ENCODE measurements at regions not wholly inside any gene's neighbourhood (a gene's known extent, or its start where the extent isn't known, plus 50 kb on each side); places are given as distances from the start of the nearest gene placed in this dataset.

DNA sequence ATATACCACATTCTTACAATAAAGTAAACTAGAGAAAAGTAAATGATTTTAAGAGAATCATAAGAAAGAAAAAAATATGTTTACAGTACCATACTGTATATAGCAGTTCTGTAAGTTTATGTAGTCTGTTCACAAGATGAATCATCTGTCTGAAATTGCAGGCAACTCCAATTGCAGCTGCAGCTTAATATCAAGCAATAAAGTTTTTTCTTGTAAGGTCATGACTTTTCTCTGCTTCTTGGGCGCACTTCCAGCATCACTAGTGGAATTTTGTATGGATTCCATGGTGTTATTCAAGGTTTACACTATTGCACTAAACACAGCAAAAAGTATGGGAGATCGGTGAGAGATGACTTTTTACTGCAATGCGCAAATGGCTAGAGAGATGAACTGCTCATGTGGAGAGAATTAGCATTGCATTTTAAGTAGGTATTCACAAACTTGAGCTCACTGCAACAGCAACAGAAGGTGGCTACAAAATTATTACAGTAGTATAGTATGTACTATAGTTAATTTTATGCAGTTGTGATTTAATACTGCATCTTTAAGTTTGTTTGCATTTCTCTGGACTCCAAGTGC lies 445.4 kb upstream of the OR4E1 start:
- Histone ChIP-seq H3K4me1 (ENCODE audit: control insufficient read depth, extremely low read depth, insufficient read depth, low read length) (peaks cover 19% of the 10 kb centered on the region), H3K79me2 (ENCODE audit: control insufficient read depth, insufficient read depth, low read length) (no peaks in the 10 kb centered on the region), H3K9me3 (ENCODE audit: control insufficient read depth, low read depth, low read length) (no peaks in the 10 kb centered on the region), H3K4me2 (ENCODE audit: control insufficient read depth, extremely low read depth, insufficient read depth, low read depth, low read length) (no peak overlapping the region), H3K9me1 (ENCODE audit: control insufficient read depth, extremely low read depth, insufficient read depth, low read length) (no peaks in the 10 kb centered on the region), H3K27me3 (ENCODE audit: control insufficient read depth, extremely low read depth, insufficient read depth, low read length) (no peaks in the 10 kb centered on the region), H3K4me3 (ENCODE audit: control insufficient read depth in 2 of 3, extremely low read depth in 1 of 3, insufficient read depth in 2 of 3, low read depth in 1 of 3, low read length in 3 of 3) (no peak overlapping the region), H4K20me1 (ENCODE audit: control insufficient read depth, extremely low read depth, insufficient read depth, low read length) (no peaks in the 10 kb centered on the region), H2AFZ (ENCODE audit: control insufficient read depth, low read length) (no peak overlapping the region), H3K9ac (ENCODE audit: control insufficient read depth, extremely low read depth, insufficient read depth, low read length) (no peak overlapping the region), H3K36me3 (ENCODE audit: control insufficient read depth in 2 of 2, extremely low read depth in 1 of 2, insufficient read depth in 2 of 2, low read length in 2 of 2) (no peaks in the 10 kb centered on the region), H3K27ac (ENCODE audit: control insufficient read depth, insufficient read depth, low read length) (no peak overlapping the region)
- DNase-seq (ENCODE audit: low read depth, low spot score): no peak
- TF ChIP-seq, protein P1, sequence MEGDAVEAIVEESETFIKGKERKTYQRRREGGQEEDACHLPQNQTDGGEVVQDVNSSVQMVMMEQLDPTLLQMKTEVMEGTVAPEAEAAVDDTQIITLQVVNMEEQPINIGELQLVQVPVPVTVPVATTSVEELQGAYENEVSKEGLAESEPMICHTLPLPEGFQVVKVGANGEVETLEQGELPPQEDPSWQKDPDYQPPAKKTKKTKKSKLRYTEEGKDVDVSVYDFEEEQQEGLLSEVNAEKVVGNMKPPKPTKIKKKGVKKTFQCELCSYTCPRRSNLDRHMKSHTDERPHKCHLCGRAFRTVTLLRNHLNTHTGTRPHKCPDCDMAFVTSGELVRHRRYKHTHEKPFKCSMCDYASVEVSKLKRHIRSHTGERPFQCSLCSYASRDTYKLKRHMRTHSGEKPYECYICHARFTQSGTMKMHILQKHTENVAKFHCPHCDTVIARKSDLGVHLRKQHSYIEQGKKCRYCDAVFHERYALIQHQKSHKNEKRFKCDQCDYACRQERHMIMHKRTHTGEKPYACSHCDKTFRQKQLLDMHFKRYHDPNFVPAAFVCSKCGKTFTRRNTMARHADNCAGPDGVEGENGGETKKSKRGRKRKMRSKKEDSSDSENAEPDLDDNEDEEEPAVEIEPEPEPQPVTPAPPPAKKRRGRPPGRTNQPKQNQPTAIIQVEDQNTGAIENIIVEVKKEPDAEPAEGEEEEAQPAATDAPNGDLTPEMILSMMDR (optimal IDR thresholded peaks at IDR 0.05 in 1 of 3, IDR thresholded peaks at IDR 0.05 in 1 of 3, conservative IDR thresholded peaks at IDR 0.05 in 1 of 3; ENCODE audit: extremely low read depth in 1 of 3, insufficient read depth in 2 of 3, low read length in 3 of 3): no peak
- TF ChIP-seq EZH2 (IDR thresholded peaks at IDR 0.05; ENCODE audit: low read length): no peak
- dilution Hi-C loops (cut with MboI; ENCODE audit: extremely low pct_ligation_motif_present, low sequenced_read_pairs): no loop called here
- FAIRE-seq: no peak

DNA sequence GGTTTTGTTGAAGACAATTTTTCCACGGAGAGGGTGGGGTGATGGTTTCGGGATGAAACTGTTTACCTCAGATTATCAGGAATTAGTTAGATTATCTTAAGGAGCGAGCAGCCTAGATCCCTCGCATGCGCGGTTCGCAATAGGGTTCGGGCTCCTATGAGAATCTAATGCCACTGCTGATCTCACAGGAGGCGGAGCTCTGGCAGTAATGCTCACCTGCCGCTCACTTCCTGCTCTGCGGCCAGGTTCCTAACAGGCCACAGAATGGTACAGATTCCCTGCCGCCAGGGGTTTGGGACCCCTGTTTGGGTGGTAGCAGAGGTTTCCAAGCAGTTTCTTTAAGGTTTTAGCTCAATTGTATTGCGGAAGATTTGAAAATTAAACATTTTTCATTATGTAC lies 439.8 kb upstream of the OR4E1 start:
- H3K79me2 ChIP-seq (ENCODE audit: control insufficient read depth, insufficient read depth, low read length): no peaks in the 10 kb centered on the region
- no peak overlapping the region for H3K4me3 ChIP-seq (ENCODE audit: control insufficient read depth in 2 of 3, extremely low read depth in 1 of 3, insufficient read depth in 2 of 3, low read depth in 1 of 3, low read length in 3 of 3)
- no peaks in the 10 kb centered on the region for H4K20me1 ChIP-seq (ENCODE audit: control insufficient read depth, extremely low read depth, insufficient read depth, low read length)
- no peaks in the 10 kb centered on the region for H3K27me3 ChIP-seq (ENCODE audit: control insufficient read depth, extremely low read depth, insufficient read depth, low read length)
- no peak overlapping the region for H2AFZ ChIP-seq (ENCODE audit: control insufficient read depth, low read length)
- no peak overlapping the region for H3K4me2 ChIP-seq (ENCODE audit: control insufficient read depth, extremely low read depth, insufficient read depth, low read depth, low read length)
- no peaks in the 10 kb centered on the region for H3K9me3 ChIP-seq (ENCODE audit: control insufficient read depth, low read depth, low read length)
- H3K9me1 ChIP-seq (ENCODE audit: control insufficient read depth, extremely low read depth, insufficient read depth, low read length): no peaks in the 10 kb centered on the region
- no peaks in the 10 kb centered on the region for H3K4me1 ChIP-seq (ENCODE audit: control insufficient read depth, extremely low read depth, insufficient read depth, low read length)
- no peak for DNase-seq (ENCODE audit: low read depth, low spot score)
- H3K36me3 ChIP-seq (ENCODE audit: control insufficient read depth in 2 of 2, extremely low read depth in 1 of 2, insufficient read depth in 2 of 2, low read length in 2 of 2): no peaks in the 10 kb centered on the region
- TF ChIP-seq, protein P1 (optimal IDR thresholded peaks at IDR 0.05 in 1 of 3, IDR thresholded peaks at IDR 0.05 in 1 of 3, conservative IDR thresholded peaks at IDR 0.05 in 1 of 3; ENCODE audit: extremely low read depth in 1 of 3, insufficient read depth in 2 of 3, low read length in 3 of 3): no peak
- no peak for TF ChIP-seq EZH2 (IDR thresholded peaks at IDR 0.05; ENCODE audit: low read length)
- dilution Hi-C loops (cut with MboI; ENCODE audit: extremely low pct_ligation_motif_present, low sequenced_read_pairs): no loop called here
- no peak for FAIRE-seq
- H3K27ac ChIP-seq (ENCODE audit: control insufficient read depth, insufficient read depth, low read length): no peak overlapping the region
- no peak overlapping the region for H3K9ac ChIP-seq (ENCODE audit: control insufficient read depth, extremely low read depth, insufficient read depth, low read length)
